ENCODE measurements at regions not wholly inside any gene's neighbourhood (a gene's known extent, or its start where the extent isn't known, plus 50 kb on each side); places are given as distances from the start of the nearest gene placed in this dataset.

- no peak for TF ChIP-seq ZNF639 (tag by site-specific recombination; IDR thresholded peaks at IDR 0.05)
- no peak for TF ChIP-seq ZNF629 (tag by site-specific recombination; IDR thresholded peaks at IDR 0.05)
- no peak for TF ChIP-seq CTCF (tag by site-specific recombination; IDR thresholded peaks at IDR 0.05)
- TF ChIP-seq ZNF274 (IDR thresholded peaks at IDR 0.05; ENCODE audit: low read length) = no peak
- TF ChIP-seq ZNF274 (tag by site-specific recombination; IDR thresholded peaks at IDR 0.05; ENCODE audit: borderline replicate concordance) = no peak
- no peak for TF ChIP-seq ZNF140 (tag by site-specific recombination; IDR thresholded peaks at IDR 0.05)
- TF ChIP-seq ZNF580 (tag by site-specific recombination; IDR thresholded peaks at IDR 0.05) = no peak
- no peak for TF ChIP-seq ZNF133 (tag by site-specific recombination; IDR thresholded peaks at IDR 0.05)
- TF ChIP-seq ATF2 (tag by site-specific recombination; IDR thresholded peaks at IDR 0.05; ENCODE audit: low read depth) = no peak
- no peak for TF ChIP-seq ZNF837 (tag by site-specific recombination; IDR thresholded peaks at IDR 0.05)
- TF ChIP-seq HOXC10 (CRISPR knock-in tag; IDR thresholded peaks at IDR 0.05) = no peak
- TF ChIP-seq ZBTB11 (tag by site-specific recombination; conservative IDR thresholded peaks at IDR 0.05; ENCODE audit: low read depth) = no peak
- no peak for TF ChIP-seq ELK4 (IDR thresholded peaks at IDR 0.05; ENCODE audit: borderline replicate concordance, low read depth, low read length)
- TF ChIP-seq REST (tag by site-specific recombination; IDR thresholded peaks at IDR 0.05) = no peak
- TF ChIP-seq ZNF701 (tag by site-specific recombination; IDR thresholded peaks at IDR 0.05) = no peak
Observed at GRCh38 chr20:6831461-6831860, 64.0 kb downstream of the BMP2 start.
